Breast epithelium (tissue), 4 donors: ENCODE measurements at regions not wholly inside any gene's neighbourhood (a gene's known extent, or its start where the extent isn't known, plus 50 kb on each side); places are given as distances from the start of the nearest gene placed in this dataset.

Source experiments
- DNase-seq, 2 donors: peaks; one replicate each; pipeline ENCODE4 v3.0.0-alpha.2; 2019; ENCODE audit warnings: low spot score in 2 of 2
- H3K27ac ChIP-seq, 2 donors: fragments of 200-600 bp; sonication (generic) in 1 of 2; one replicate each; pipeline ENCODE4 v1.5.1; 2016 to 2019; ENCODE audit warnings: mild to moderate bottlenecking in 1 of 2
- H3K27me3 ChIP-seq, 2 donors: fragments of 200-600 bp; sonication (generic) in 1 of 2; one replicate each; pipeline versions ENCODE4 v1.5.1 to v1.6.0; 2017 to 2019; ENCODE audit warnings: control low read depth in 1 of 2, mild to moderate bottlenecking in 1 of 2
- H3K36me3 ChIP-seq: fragments of 200-600 bp; one replicate; pipeline ENCODE4 v1.5.1; 2019
- H3K4me1 ChIP-seq, 2 donors: fragments of 200-600 bp; sonication (generic); one replicate each; pipeline ENCODE4 v1.5.1; 2016 to 2019; ENCODE audit warnings: control low read depth in 1 of 2
- H3K4me3 ChIP-seq, 3 donors: fragments of 200-600 bp; sonication (generic); 1 replicate in 2 of 3; 2 replicates in 1 of 3; pipeline ENCODE4 v1.5.1; 2016 to 2019; ENCODE audit warnings: mild to moderate bottlenecking in 3 of 3, moderate library complexity in 2 of 3
- H3K9me3 ChIP-seq, 2 donors: fragments of 200-600 bp; sonication (generic) in 1 of 2; one replicate each; pipeline ENCODE4 v1.5.1; 2016 to 2019; ENCODE audit warnings: control low read depth in 1 of 2
- CTCF ChIP-seq, 3 donors: fragments of 450-650 bp; IDR thresholded peaks; one replicate each; pipeline ENCODE4 v1.5.1; 2016 to 2017; ENCODE audit warnings: antibody characterized with exemption in 3 of 3, mild to moderate bottlenecking in 3 of 3, moderate library complexity in 3 of 3
- POLR2A ChIP-seq: fragments of 450-650 bp; IDR thresholded peaks from one replicate; pipeline ENCODE4 v1.6.1; 2016; ENCODE audit warnings: antibody characterized with exemption, mild to moderate bottlenecking, moderate library complexity
- POLR2AphosphoS5 ChIP-seq, 3 donors: sonication (generic); formaldehyde crosslinking; IDR thresholded peaks; one replicate each; pipeline ENCODE4 v1.6.1; 2017; ENCODE audit warnings: antibody characterized with exemption in 3 of 3
- intact Hi-C: fragments of 100-400 bp; cut with DNase I; formaldehyde crosslinking; loops from one replicate; pipeline ENCODE4 v1.15.1; 2023; ENCODE audit warnings: low total_unique reads

- Histone ChIP-seq H3K9me3 (peaks cover 0 to 3% of the 10 kb centered on the region in 2 donors), H3K4me1 (no peaks in the 10 kb centered on the region), H3K36me3 (no peaks in the 10 kb centered on the region), H3K27ac (no peak overlapping the region), H3K27me3 (no peaks in the 10 kb centered on the region), H3K4me3 (no peak overlapping the region)
- no peak for DNase-seq
- TF ChIP-seq POLR2A, result no peak
- no peak for TF ChIP-seq POLR2AphosphoS5 (IDR thresholded peaks at IDR 0.05)
- no peak for TF ChIP-seq CTCF (IDR thresholded peaks at IDR 0.05)
- intact Hi-C loops, result no loop called here
Observed at GRCh38 chr2:139967665-139968064, 1187.5 kb upstream of the NXPH2 start.

- intact Hi-C loops, result no loop called here
- no peak for TF ChIP-seq POLR2AphosphoS5 (IDR thresholded peaks at IDR 0.05)
- no peak for TF ChIP-seq POLR2A
- TF ChIP-seq CTCF (IDR thresholded peaks at IDR 0.05), result no peak
- H3K36me3 ChIP-seq, result no peaks in the 10 kb centered on the region
Observed at GRCh38 chr2:139964721-139965440, 1184.7 kb upstream of the NXPH2 start.

GRCh38 chr2:139963863-139964355, 1183.7 kb upstream of the NXPH2 start:
- Histone ChIP-seq H3K4me1 (no peaks in the 10 kb centered on the region), H3K36me3 (no peaks in the 10 kb centered on the region), H3K27ac (no peak overlapping the region), H3K9me3 (no peaks in the 10 kb centered on the region), H3K4me3 (no peak overlapping the region), H3K27me3 (no peaks in the 10 kb centered on the region)
- TF ChIP-seq CTCF (IDR thresholded peaks at IDR 0.05), result no peak
- TF ChIP-seq POLR2AphosphoS5 (IDR thresholded peaks at IDR 0.05), result no peak
- no peak for TF ChIP-seq POLR2A
- DNase-seq, result no peak
- intact Hi-C loops, result no loop called here

More at GRCh38 chr2:139964721-139965440, 1184.7 kb upstream of the NXPH2 start:
- H3K27me3 ChIP-seq, result no peaks in the 10 kb centered on the region
- no peak for DNase-seq
- H3K4me3 ChIP-seq, result no peak overlapping the region
- H3K9me3 ChIP-seq, result no peaks in the 10 kb centered on the region
- H3K4me1 ChIP-seq, result no peaks in the 10 kb centered on the region
- no peak overlapping the region for H3K27ac ChIP-seq

GRCh38 chr2:139949242-139949972, 1169.2 kb upstream of the NXPH2 start:
- intact Hi-C loops, result loop anchor here (5.0 kb wide), 1 partner anchor 143 kb away; no protein-coding TSS in a partner anchor
- H3K36me3 ChIP-seq, result no peaks in the 10 kb centered on the region
- H3K4me1 ChIP-seq, result no peaks in the 10 kb centered on the region
- H3K4me3 ChIP-seq, result no peak overlapping the region
- H3K27me3 ChIP-seq, result no peaks in the 10 kb centered on the region
- no peak for TF ChIP-seq POLR2A
- TF ChIP-seq CTCF (IDR thresholded peaks at IDR 0.05), result no peak
- no peak for TF ChIP-seq POLR2AphosphoS5 (IDR thresholded peaks at IDR 0.05)
- DNase-seq, result no peak
- no peak overlapping the region for H3K27ac ChIP-seq
- H3K9me3 ChIP-seq, result no peaks in the 10 kb centered on the region

- no peaks in the 10 kb centered on the region for H3K27me3 ChIP-seq
- TF ChIP-seq POLR2AphosphoS5 (IDR thresholded peaks at IDR 0.05), result no peak
- TF ChIP-seq POLR2A, result no peak
- no peak for TF ChIP-seq CTCF (IDR thresholded peaks at IDR 0.05)
- no peaks in the 10 kb centered on the region for H3K4me1 ChIP-seq
- H3K36me3 ChIP-seq, result no peaks in the 10 kb centered on the region
- intact Hi-C loops, result loop anchor here (5.0 kb wide), 1 partner anchor 146 kb away; no protein-coding TSS in a partner anchor
- H3K9me3 ChIP-seq, result no peaks in the 10 kb centered on the region
- no peak overlapping the region for H3K4me3 ChIP-seq
- no peak for DNase-seq
- H3K27ac ChIP-seq, result no peak overlapping the region
Observed at GRCh38 chr2:139946690-139947089, 1166.5 kb upstream of the NXPH2 start.
